GM12878 (cell line): ENCODE measurements at regions not wholly inside any gene's neighbourhood (a gene's known extent, or its start where the extent isn't known, plus 50 kb on each side); places are given as distances from the start of the nearest gene placed in this dataset.

Experiments used
- ATAC-seq: fragments of 200-7000 bp; cut with Tn5 transposase; 3 replicates; pipeline ENCODE4 v1.9.1; 2020; ENCODE audit warnings: mild to moderate bottlenecking, moderate library complexity
- BruUV-seq: library from RNA; stranded (reverse); fragments of 400-500 nt; replicated peaks from 2 replicates; lab custom pipeline; 2021; lab: Mats Ljungman, UMichigan
- CTCF ChIA-PET: fragments of 300-600 bp; sonication (Branson Sonifier 250); formaldehyde crosslinking; extraction: SDS; loops from one replicate; lab custom pipeline; 2021; ENCODE audit warnings: inconsistent platforms; lab: Yijun Ruan, JAX
- POLR2A ChIA-PET: fragments of 350-600 bp; formaldehyde crosslinking; extraction: SDS; loops from one replicate; lab custom pipeline; 2021; ENCODE audit warnings: inconsistent platforms; lab: Charles Lee
- RAD21 ChIA-PET: fragments of 300-600 bp; sonication (Branson Sonifier 250); formaldehyde crosslinking; loops from one replicate; lab custom pipeline; 2023; ENCODE audit warnings: antibody characterized with exemption; ENCODE audit not compliant: unreplicated experiment; lab: Charles Lee
- SMC1A ChIA-PET: fragments of 300-600 bp; sonication (Branson Sonifier 250); formaldehyde crosslinking; loops from one replicate; lab custom pipeline; 2023; ENCODE audit not compliant: unreplicated experiment, uncharacterized antibody; lab: Charles Lee
- DNase-seq: peaks from one replicate; pipeline ENCODE4 v3.0.0-alpha.2; 2011; ENCODE audit warnings: low read depth, low spot score
- FAIRE-seq: peaks from 3 replicates; lab custom pipeline; 2011; peaks lifted over from hg19 to GRCh38; lab: Jason Lieb, UNC
- H2AFZ ChIP-seq: 2 replicates; pipeline ENCODE4 v1.6.0; 2011; ENCODE audit warnings: low read depth, low read length, control low read depth; ENCODE audit not compliant: control insufficient read depth
- H3K27ac ChIP-seq: 2 replicates; pipeline ENCODE4 v1.5.1; 2011; ENCODE audit warnings: control low read depth; ENCODE audit not compliant: control insufficient read depth, insufficient read depth
- H3K27me3 ChIP-seq, 2 experiments: replicated peaks in 1 of 2; 2 replicates each; pipeline versions ENCODE4 v1.6.0 to v1.6.1; 2011; ENCODE audit warnings: low read length in 1 of 2; ENCODE audit not compliant: control insufficient read depth in 2 of 2, insufficient read depth in 2 of 2
- H3K36me3 ChIP-seq, 2 experiments: 2 replicates each; pipeline ENCODE4 v1.5.1; 2011; ENCODE audit warnings: low read length in 1 of 2; ENCODE audit not compliant: control insufficient read depth in 2 of 2, insufficient read depth in 2 of 2
- H3K4me1 ChIP-seq: 2 replicates; pipeline ENCODE4 v1.6.1; 2011; ENCODE audit warnings: mild to moderate bottlenecking, low read length, moderate library complexity, mixed read lengths; ENCODE audit not compliant: control insufficient read depth, insufficient read depth
- H3K4me2 ChIP-seq: 2 replicates; pipeline ENCODE4 v1.6.0; 2011; ENCODE audit warnings: control low read depth; ENCODE audit not compliant: control insufficient read depth, insufficient read depth
- H3K4me3 ChIP-seq: fragments of 200-600 bp; sonication (generic); 2 replicates; pipeline ENCODE4 v1.5.1; 2016
- H3K79me2 ChIP-seq: 2 replicates; pipeline ENCODE4 v1.6.0; 2011; ENCODE audit warnings: low read length; ENCODE audit not compliant: control insufficient read depth, insufficient read depth
- H3K9ac ChIP-seq: 2 replicates; pipeline ENCODE4 v1.8.0; 2011; ENCODE audit warnings: low read length, control low read depth, mixed read lengths; ENCODE audit not compliant: control insufficient read depth, insufficient read depth
- H3K9me3 ChIP-seq: replicated peaks from 3 replicates; pipeline ENCODE4 v1.5.1; 2011; ENCODE audit warnings: mild to moderate bottlenecking, low read length; ENCODE audit not compliant: control insufficient read depth, insufficient read depth
- H4K20me1 ChIP-seq: 2 replicates; pipeline ENCODE4 v1.6.0; 2011; ENCODE audit not compliant: control insufficient read depth, insufficient read depth
- SMAD1 ChIP-seq: fragments of 450-650 bp; IDR thresholded peaks from 2 replicates; pipeline ENCODE4 v1.6.1; 2018; ENCODE audit warnings: mild to moderate bottlenecking, low read depth; ENCODE audit not compliant: partially characterized antibody
- SPI1 ChIP-seq: IDR thresholded peaks from 2 replicates; pipeline ENCODE4 v1.6.1; 2011; ENCODE audit warnings: low read depth, mild to moderate bottlenecking, low read length, moderate library complexity, borderline replicate concordance; ENCODE audit not compliant: insufficient read depth
- ZBED1 ChIP-seq: IDR thresholded peaks from 2 replicates; pipeline ENCODE4 v1.6.1; 2016; ENCODE audit warnings: borderline replicate concordance
- WGBS: methylation state at CpG from one replicate; pipeline ENCODE4 v1.1.6; 2016; ENCODE audit warnings: low lambda C conversion rate; ENCODE audit not compliant: insufficient replicate concordance, insufficient coverage; ENCODE audit errors: missing lambda C conversion rate; 5-methylcytosine and 5-hydroxymethylcytosine counted together
- in situ Hi-C: fragments of 300-500 bp; cut with MboI; formaldehyde crosslinking; loops from 9 replicates; pipeline ENCODE4 v1.14.3; 2018; ENCODE audit warnings: mixed read lengths
- intact Hi-C: fragments of 100-400 bp; cut with micrococcal nuclease; formaldehyde crosslinking; loops from one replicate; pipeline ENCODE4 v1.14.2; 2022; ENCODE audit not compliant: unreplicated experiment

DNA sequence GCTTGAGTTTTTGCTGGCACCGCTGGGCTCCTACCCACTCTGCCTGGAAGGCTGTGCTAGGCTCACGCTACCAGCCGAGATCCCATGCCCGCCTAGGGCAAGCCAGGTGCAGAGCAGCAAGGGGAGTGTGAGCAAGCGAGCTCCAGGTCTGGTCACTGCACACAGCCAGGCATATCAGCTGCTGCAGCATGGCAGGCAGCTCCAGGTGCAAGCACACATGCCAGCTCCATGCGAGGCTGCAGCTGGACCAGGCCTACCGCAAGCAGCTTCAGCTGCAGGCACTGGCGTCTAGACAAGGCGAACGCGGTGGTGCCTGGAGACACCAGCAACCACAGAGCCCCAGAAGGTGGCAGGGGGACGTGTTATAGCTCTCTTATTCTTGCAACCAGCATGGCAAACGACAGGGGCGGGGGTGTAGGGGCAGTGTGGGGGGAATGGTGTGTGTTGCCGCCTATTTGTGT is 614.7 kb upstream of the EPHA5 start:
- ChIA-PET RAD21 (no interaction called here), SMC1A (interaction anchor here (1.7 kb wide), 1 partner anchor 11 kb away, joined by 4 read pairs; no protein-coding TSS in a partner anchor), CTCF (no interaction called here), POLR2A (no interaction called here)
- 43% methylated on average over 15 of the region's 15 CpGs for WGBS
- Histone ChIP-seq H3K36me3 (no peaks in the 10 kb centered on the region), H3K27me3 (no peaks in the 10 kb centered on the region), H3K79me2 (no peaks in the 10 kb centered on the region), H3K4me1 (no peaks in the 10 kb centered on the region), H2AFZ (no peak overlapping the region), H3K9me3 (no peaks in the 10 kb centered on the region), H3K27ac (no peak overlapping the region), H4K20me1 (no peaks in the 10 kb centered on the region), H3K4me2 (no peak overlapping the region), H3K4me3 (no peak overlapping the region), H3K9ac (no peak overlapping the region)
- no TSS peak for BruUV-seq
- no peak for ATAC-seq
- no peak for TF ChIP-seq ZBED1
- intact Hi-C loops = no loop called here
- no peak for DNase-seq
- no peak for FAIRE-seq
- in situ Hi-C loops = no loop called here

DNA sequence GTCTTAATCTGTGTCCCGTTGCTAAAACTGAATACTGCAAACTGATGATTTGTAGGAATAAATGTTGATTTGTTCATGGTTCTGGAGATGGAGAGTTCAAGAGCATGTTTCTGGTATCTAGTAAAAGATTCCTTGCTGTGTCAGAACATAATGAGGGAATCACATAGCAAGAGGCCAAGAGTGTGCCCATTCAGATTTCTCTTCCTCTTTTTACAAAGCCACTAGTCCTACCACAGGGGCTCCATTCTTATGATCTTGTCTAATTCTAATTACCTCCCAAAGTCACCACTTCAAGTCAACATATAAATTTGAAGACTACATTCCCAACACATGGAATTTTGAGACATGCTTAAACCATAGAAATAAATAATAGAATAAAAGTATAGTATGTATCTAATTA is 608.8 kb upstream of the EPHA5 start:
- WGBS = 48% methylated on average over 1 of the region's 1 CpG
- H3K27me3 ChIP-seq = no peaks in the 10 kb centered on the region
- in situ Hi-C loops (no loop called here), intact Hi-C loops (no loop called here)
- H4K20me1 ChIP-seq = no peaks in the 10 kb centered on the region
- H3K9ac ChIP-seq = no peak overlapping the region
- ATAC-seq (peak; percentile 46; the same call in 1 of the 3 replicates), FAIRE-seq (no peak), DNase-seq (no peak)
- ChIA-PET SMC1A (no interaction called here), CTCF (no interaction called here), RAD21 (no interaction called here), POLR2A (no interaction called here)
- H2AFZ ChIP-seq = no peak overlapping the region
- H3K79me2 ChIP-seq = no peaks in the 10 kb centered on the region
- no peak overlapping the region for H3K27ac ChIP-seq
- no peaks in the 10 kb centered on the region for H3K4me1 ChIP-seq
- H3K36me3 ChIP-seq = no peaks in the 10 kb centered on the region
- H3K9me3 ChIP-seq = no peaks in the 10 kb centered on the region
- no peak overlapping the region for H3K4me2 ChIP-seq
- peak; percentile 44; the same call in 1 of the 2 replicates for TF ChIP-seq SPI1
- no peak for TF ChIP-seq SMAD1
- no peak overlapping the region for H3K4me3 ChIP-seq
- no TSS peak for BruUV-seq
